HG03342 (cell line): ENCODE measurements at regions not wholly inside any gene's neighbourhood (a gene's known extent, or its start where the extent isn't known, plus 50 kb on each side); places are given as distances from the start of the nearest gene placed in this dataset.

Experiments
- ATAC-seq: cut with Tn5 transposase; IDR thresholded peaks from one replicate; pipeline ENCODE4 v1.9.1; 2021; ENCODE audit warnings: mild to moderate bottlenecking, moderate library complexity; ENCODE audit not compliant: unreplicated experiment

GRCh38 chr6:54440549-54440948 is 132.3 kb downstream of the TINAG start:
- no peak for ATAC-seq

GRCh38 chr6:54441020-54441419 is 132.8 kb downstream of the TINAG start:
- no peak for ATAC-seq

DNA sequence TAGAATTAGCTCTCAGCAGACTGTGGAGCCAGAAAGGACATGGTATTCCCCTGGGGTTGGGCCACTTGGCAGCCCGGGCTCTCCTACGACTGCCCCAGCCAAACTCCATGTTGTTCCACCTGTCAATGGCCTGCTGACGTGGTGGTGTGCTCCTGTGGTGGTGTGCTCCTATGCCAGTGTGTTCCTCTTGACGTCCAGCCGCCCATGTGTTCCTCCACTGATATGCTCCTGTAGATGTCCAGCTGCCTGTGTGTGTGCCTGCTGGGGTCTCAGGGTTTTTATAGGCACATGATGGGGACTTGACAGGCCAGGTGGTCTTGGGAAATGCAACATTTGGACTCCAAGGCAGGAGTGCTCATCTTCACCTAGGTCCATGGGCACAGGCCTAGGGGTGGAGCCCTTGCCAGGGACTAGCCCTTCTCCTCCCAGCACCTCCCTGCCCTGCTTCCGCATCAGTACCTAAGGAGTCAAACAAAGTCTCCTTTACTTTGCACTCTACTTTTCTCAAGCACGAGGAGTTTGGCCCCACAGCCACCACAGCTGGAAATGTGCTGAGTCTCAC is 133.5 kb downstream of the TINAG start:
- ATAC-seq: no peak

- no peak for ATAC-seq
These were observed 137.0 kb downstream of the TINAG start for GRCh38 chr6:54445207-54445606.

- ATAC-seq: no peak
These were observed 140.4 kb downstream of the TINAG start for GRCh38 chr6:54448617-54449016.

- no peak for ATAC-seq
These were observed 143.3 kb downstream of the TINAG start for GRCh38 chr6:54451516-54451915.

DNA sequence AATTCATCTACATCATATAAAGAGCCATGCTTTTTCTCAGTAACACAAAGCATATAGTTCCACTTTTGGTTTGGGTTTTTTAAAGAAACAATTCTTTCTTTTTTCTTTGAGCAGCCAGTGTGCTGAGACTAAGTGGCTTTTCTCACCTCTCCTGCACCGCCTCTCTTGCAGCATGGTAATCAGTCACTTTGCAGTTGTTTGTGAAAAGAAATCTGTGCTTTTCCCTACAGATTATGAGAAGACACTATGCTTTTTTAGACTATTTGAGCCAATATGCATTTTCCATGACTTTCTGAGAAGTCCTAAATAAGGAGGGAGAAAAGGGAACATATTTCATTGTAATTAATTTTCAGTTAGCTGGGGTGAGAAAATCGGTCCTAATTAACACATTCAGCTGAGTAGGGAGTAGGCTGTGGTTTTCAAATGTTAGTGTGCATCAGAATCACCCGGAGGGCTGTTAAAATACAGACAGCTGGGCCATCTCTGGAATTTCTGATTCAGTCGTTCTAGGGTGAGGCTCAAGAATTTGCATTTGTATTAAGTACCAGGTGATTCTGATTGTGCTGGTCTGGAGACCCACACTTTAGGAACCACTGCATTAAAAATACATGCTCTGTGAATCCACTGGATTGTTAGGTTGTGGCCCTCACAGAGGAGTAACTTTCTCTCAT is 155.2 kb downstream of the TINAG start:
- ATAC-seq: no peak

DNA sequence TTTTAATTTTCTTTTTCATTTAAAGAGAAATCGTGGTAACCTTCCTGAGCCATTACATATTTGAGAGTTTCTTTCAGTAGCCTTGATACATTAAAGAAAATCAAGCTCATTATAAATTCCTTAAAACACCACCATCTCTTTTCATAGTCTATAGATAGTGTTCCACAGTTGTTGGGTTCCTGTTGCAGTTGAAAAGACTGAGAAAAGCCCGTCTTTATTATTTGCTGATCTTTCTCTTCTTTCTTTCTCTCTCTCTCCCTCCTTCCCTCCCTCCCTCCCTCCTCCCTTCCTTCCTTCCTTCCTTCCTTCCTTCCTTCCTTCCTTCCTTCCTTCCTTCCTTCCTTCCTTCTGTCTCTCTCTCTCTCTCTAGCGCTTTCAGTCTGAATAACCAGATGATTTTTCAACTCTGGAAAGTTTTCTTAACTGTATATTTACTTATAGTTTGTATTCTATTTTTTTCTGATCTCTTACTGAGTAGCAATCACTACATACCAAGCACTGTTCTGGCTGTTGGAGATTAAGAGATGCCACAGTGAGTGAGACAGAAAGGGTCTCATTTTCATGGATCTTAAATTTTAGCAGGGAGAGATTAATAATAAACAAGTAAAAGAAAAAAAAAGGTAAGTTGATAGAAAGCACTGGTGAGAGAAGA is 157.5 kb downstream of the TINAG start:
- ATAC-seq: no peak

GRCh38 chr6:54467384-54467783 is 159.1 kb downstream of the TINAG start:
- no peak for ATAC-seq

DNA sequence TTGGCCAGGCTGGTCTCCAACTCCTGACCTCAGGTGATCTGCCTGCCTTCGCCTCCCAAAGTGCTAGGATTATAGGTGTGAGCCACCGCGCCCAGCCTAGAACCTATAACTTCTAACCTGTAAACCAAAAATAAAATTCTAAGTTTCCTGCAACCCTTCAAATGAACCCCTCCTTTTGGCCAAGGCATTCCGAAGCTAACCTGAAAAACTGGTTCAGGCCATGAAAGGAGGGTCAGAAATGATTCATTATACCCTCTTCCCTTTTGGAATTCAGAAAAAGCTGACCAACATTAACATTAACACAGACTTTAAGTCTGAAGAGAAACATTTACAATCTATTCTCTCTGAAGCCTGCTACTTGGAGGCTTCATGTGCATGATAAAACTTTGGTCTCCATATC is 165.1 kb downstream of the TINAG start:
- ATAC-seq: no peak

GRCh38 chr6:54474898-54475297 is 166.7 kb downstream of the TINAG start:
- no peak for ATAC-seq

- ATAC-seq: no peak
These were observed 172.8 kb downstream of the TINAG start for GRCh38 chr6:54481091-54481490.

- ATAC-seq: no peak
These were observed 183.2 kb downstream of the TINAG start for GRCh38 chr6:54491431-54491830.

GRCh38 chr6:54493138-54493537 is 184.9 kb downstream of the TINAG start:
- ATAC-seq: no peak

DNA sequence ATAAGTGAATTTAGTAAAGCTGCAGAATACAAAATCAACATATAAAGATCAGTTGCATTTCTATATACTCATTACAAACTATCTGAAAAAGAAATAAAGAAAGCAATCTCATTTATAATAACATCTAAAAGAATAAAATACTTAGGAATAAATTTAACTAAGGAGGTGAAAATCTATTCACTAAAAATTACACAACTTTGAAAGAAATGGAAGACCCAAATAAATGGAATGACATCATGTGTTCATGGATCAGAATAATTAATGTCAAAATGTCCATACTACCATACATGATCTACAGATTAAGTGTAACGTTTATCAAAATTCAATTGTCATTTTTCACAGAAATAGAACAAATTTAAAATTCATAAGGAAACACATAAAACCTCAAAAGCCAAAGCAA is 194.9 kb downstream of the TINAG start:
- no peak for ATAC-seq

- no peak for ATAC-seq
These were observed 206.8 kb downstream of the TINAG start for GRCh38 chr6:54515013-54515412.

DNA sequence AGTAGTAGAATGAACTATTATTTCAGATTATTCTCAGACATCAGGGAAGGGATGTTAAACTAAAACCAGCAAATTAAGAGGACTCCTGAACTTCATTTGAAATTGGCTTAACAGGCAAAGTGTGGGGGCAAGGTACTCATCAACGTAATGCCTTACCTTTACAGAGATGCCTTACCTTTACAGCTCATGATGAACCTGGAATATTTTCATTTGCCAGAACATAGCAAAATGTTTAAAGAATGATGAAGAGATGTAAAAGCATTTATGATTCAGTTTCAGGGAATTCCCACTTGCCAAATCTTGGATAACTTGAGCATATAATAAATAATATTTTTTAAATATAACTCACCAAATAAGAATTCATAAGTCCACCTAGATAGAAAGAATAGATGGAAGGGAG is 207.5 kb downstream of the TINAG start:
- ATAC-seq: no peak

GRCh38 chr6:54516321-54516720 is 208.1 kb downstream of the TINAG start:
- ATAC-seq: no peak

GRCh38 chr6:54519161-54519560 is 210.9 kb downstream of the TINAG start:
- ATAC-seq: no peak

DNA sequence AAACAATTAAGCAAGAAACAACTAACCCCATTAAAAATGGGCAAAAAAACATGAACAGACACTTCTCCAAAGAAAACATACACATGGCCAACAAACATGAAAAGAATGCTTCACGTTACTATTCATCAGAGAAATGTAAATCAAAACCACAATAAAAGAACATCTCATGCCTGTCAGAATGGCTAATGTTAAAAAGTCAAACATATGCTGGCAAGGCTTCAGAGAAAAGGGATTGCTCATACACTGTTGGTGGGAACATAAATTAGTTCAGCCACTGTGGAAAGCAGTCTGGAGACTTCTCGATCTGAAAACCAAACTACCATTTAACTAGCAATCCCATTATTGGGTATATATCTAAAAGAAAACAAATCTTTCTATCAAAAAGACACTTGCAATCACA is 217.5 kb downstream of the TINAG start:
- ATAC-seq: no peak

- no peak for ATAC-seq
These were observed 225.3 kb downstream of the TINAG start for GRCh38 chr6:54533567-54533966.

DNA sequence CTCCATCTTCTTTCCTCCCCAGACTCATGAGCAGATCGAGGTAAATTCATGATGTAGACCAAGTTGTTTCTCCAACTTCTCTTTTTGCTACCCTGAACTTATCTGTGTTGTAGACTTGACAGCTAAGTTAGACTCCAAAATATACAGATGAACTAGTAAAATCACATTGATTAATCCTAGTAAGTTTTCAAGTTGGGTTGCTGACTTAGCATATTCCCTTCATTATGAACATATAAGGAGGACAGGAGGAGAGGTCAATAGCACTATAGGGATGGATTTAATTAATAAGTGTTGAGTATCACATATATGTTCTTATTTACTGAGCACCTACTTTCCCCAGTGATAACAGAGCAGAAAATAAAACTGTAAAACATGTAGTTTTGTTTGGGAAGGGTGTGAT is 227.3 kb downstream of the TINAG start:
- no peak for ATAC-seq

DNA sequence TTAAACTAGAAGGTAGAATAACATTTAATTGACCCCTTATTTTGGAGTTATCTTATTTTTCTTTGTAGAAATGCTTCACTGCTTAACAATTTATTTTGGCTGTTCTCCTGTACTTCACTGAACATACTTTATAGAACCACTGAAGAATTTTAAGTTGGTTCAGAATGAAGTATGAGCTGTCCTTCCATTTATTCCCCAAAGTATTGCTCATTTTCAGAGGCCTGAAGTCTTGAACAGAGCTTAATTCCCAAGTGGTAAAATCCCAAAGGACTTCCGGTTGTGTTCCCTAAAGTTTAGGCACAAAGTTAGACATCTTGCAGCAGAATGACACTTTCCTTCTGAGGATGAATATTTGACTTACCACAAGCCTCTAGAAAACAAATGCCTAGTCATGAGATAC is 233.3 kb downstream of the TINAG start:
- ATAC-seq: no peak
